ENCODE measurements at regions not wholly inside any gene's neighbourhood (a gene's known extent, or its start where the extent isn't known, plus 50 kb on each side); places are given as distances from the start of the nearest gene placed in this dataset. TPM values are rescaled to one million over a fixed set of nuclear protein-coding genes. Genes with fewer than 3 reads are reported as not detected.

- TF ChIP-seq ZNF384 (IDR thresholded peaks at IDR 0.05; ENCODE audit: borderline replicate concordance, low read depth, low read length) = no peak
- no peak for TF ChIP-seq NFXL1 (IDR thresholded peaks at IDR 0.05; ENCODE audit: borderline replicate concordance)
- TF ChIP-seq BRCA1 (IDR thresholded peaks at IDR 0.05; ENCODE audit: low read depth, low read length) = no peak
These were observed 282.9 kb downstream of the DYSF start (continued) for GRCh38 chr2:71736091-71736861.

Small RNA genes lying in the stretch of these regions (small RNA-seq; reads per million reads assigned to genes)
- gene RPS20P10 = not detected

Data from GM12878 (cell line).